Epithelial cell of esophagus (primary cell): ENCODE measurements at regions not wholly inside any gene's neighbourhood (a gene's known extent, or its start where the extent isn't known, plus 50 kb on each side); places are given as distances from the start of the nearest gene placed in this dataset.

ENCODE experiments used
- DNase-seq: peaks from one replicate; pipeline ENCODE4 v3.0.0; 2010; ENCODE audit warnings: low read depth
- H3K4me3 ChIP-seq: 2 replicates; pipeline ENCODE4 v1.5.1; 2011; ENCODE audit warnings: mild to moderate bottlenecking, low read length, control low read depth
- CTCF ChIP-seq: IDR thresholded peaks from 2 replicates; pipeline ENCODE4 v1.5.1; 2011; ENCODE audit warnings: low read depth, mild to moderate bottlenecking, low read length, control low read depth, inconsistent platforms; ENCODE audit not compliant: insufficient read depth; ENCODE audit errors: missing control alignments

DNA sequence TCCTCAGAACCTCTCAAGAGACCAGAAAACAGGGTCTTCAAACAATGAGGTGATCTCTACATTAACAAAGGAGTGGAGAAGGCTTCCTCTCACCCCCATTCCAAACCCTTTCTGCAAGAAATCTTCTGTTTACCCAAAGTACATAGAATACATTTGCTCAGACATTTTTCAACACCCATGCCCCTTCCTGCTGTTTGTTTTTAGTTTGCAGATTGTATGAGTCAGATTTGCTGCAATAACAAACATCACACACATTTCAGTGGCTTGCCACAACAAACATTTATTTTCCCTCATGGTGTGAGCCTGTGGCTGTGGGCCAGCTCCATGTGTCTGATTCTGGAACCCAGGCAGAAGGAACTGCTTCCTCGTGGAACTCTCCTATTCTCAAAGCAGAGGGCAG, 68.2 kb upstream of the BAIAP2L1 start:
- TF ChIP-seq CTCF, result no peak
- no peak for DNase-seq
- no peak overlapping the region for H3K4me3 ChIP-seq

GRCh38 chr7:98467570-98468312, 66.9 kb upstream of the BAIAP2L1 start:
- no peak overlapping the region for H3K4me3 ChIP-seq
- no peak for TF ChIP-seq CTCF
- DNase-seq, result no peak

- no peak for DNase-seq
- no peak overlapping the region for H3K4me3 ChIP-seq
- no peak for TF ChIP-seq CTCF
Observed at GRCh38 chr7:98465022-98465421, 64.1 kb upstream of the BAIAP2L1 start.

DNA sequence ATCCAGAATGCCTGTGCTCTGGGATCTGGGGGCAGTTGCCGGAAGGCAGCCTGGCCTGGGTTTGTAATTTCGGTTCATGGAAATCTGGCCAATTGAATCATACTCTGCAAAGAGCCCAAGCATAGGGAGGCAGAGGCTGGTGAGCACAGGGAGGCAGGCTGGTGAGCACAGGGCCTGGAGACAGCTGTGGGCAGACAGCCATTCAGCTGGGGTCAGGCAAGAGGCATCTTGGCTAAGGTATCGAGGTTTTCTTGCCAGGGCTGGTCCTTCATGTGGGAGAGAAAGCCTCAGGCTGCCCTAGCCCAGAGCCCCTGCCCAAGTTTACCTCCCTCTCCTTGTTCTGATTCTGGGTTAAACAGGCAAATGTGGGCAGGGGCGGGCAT, 63.7 kb upstream of the BAIAP2L1 start:
- H3K4me3 ChIP-seq, result no peak overlapping the region
- no peak for TF ChIP-seq CTCF
- DNase-seq, result no peak

- no peak for DNase-seq
- no peak for TF ChIP-seq CTCF
- no peak overlapping the region for H3K4me3 ChIP-seq
Observed at GRCh38 chr7:98463837-98464557, 63.1 kb upstream of the BAIAP2L1 start.

- no peak for TF ChIP-seq CTCF
- no peak overlapping the region for H3K4me3 ChIP-seq
- DNase-seq, result no peak
Observed at GRCh38 chr7:98462911-98463633, 62.2 kb upstream of the BAIAP2L1 start.

GRCh38 chr7:98460902-98461301, 60.0 kb upstream of the BAIAP2L1 start:
- H3K4me3 ChIP-seq, result no peak overlapping the region
- DNase-seq, result no peak
- TF ChIP-seq CTCF, result no peak
